HL-60 (cell line): ENCODE measurements at regions not wholly inside any gene's neighbourhood (a gene's known extent, or its start where the extent isn't known, plus 50 kb on each side); places are given as distances from the start of the nearest gene placed in this dataset.

Experiments used
- CTCF ChIP-seq: IDR thresholded peaks from one replicate; pipeline ENCODE4 v1.5.1; 2011; ENCODE audit warnings: low read length, control low read depth, inconsistent platforms; ENCODE audit not compliant: insufficient read depth
- GABPA ChIP-seq: IDR thresholded peaks from 2 replicates; pipeline ENCODE4 v1.6.1; 2012; ENCODE audit warnings: low read depth
- POLR2AphosphoS5 ChIP-seq: IDR thresholded peaks from 2 replicates; pipeline ENCODE4 v1.6.1; 2012; ENCODE audit warnings: low read depth
- SPI1 ChIP-seq: IDR thresholded peaks from 2 replicates; pipeline ENCODE4 v1.6.1; 2012; ENCODE audit warnings: low read depth, mild to moderate bottlenecking, borderline replicate concordance

GRCh38 chr4:156237231-156237630 is 283.6 kb upstream of the CTSO start:
- TF ChIP-seq CTCF, result no peak
- TF ChIP-seq SPI1, result no peak
- TF ChIP-seq GABPA, result no peak
- TF ChIP-seq POLR2AphosphoS5, result no peak
